H1 (cell line): ENCODE measurements at regions not wholly inside any gene's neighbourhood (a gene's known extent, or its start where the extent isn't known, plus 50 kb on each side); places are given as distances from the start of the nearest gene placed in this dataset.

ENCODE experiments used
- CTCF ChIA-PET: fragments of 300-600 bp; sonication (Branson Sonifier 250); formaldehyde crosslinking; loops from one replicate; lab custom pipeline; 2021; ENCODE audit not compliant: partially characterized antibody; lab: Charles Lee
- POLR2A ChIA-PET: fragments of 300-600 bp; sonication (Branson Sonifier 250); formaldehyde crosslinking; loops from one replicate; lab custom pipeline; 2021; ENCODE audit warnings: inconsistent platforms; ENCODE audit not compliant: partially characterized antibody; lab: Charles Lee
- DNase-seq, 2 experiments: peaks; one replicate each; pipeline versions ENCODE4 v3.0.0 to v3.0.0-alpha.2; 2010 to 2022; ENCODE audit warnings: low spot score in 2 of 2, low read depth in 1 of 2, mixed read lengths in 1 of 2
- FAIRE-seq: peaks from 2 replicates; lab custom pipeline; 2011; peaks lifted over from hg19 to GRCh38; lab: Jason Lieb, UNC
- H2AFZ ChIP-seq: 2 replicates; pipeline ENCODE4 v1.8.1; 2012; ENCODE audit warnings: low read length, inconsistent platforms
- H2AK5ac ChIP-seq: 2 replicates; pipeline ENCODE4 v1.6.1; 2013; ENCODE audit warnings: low read depth, low read length
- H2BK120ac ChIP-seq: replicated peaks from 2 replicates; pipeline ENCODE3; 2013; ENCODE audit warnings: low read depth, low read length, inconsistent platforms
- H2BK12ac ChIP-seq: 2 replicates; pipeline ENCODE4 v1.6.1; 2013; ENCODE audit warnings: low read depth, low read length
- H2BK15ac ChIP-seq: 2 replicates; pipeline ENCODE4 v1.6.1; 2013; ENCODE audit warnings: low read length
- H2BK20ac ChIP-seq: 2 replicates; pipeline ENCODE4 v1.6.1; 2013; ENCODE audit warnings: low read length
- H2BK5ac ChIP-seq: 2 replicates; pipeline ENCODE4 v1.6.1; 2013; ENCODE audit warnings: low read depth, low read length
- H3K14ac ChIP-seq: 2 replicates; pipeline ENCODE4 v1.6.1; 2013; ENCODE audit warnings: inconsistent platforms; ENCODE audit not compliant: insufficient read length
- H3K18ac ChIP-seq: 2 replicates; pipeline ENCODE4 v1.6.1; 2013; ENCODE audit warnings: low read length; ENCODE audit errors: extremely low read depth
- H3K23ac ChIP-seq: 2 replicates; pipeline ENCODE4 v1.6.1; 2013; ENCODE audit warnings: inconsistent platforms; ENCODE audit not compliant: insufficient read length
- H3K23me2 ChIP-seq: 2 replicates; pipeline ENCODE4 v1.6.1; 2013; ENCODE audit warnings: low read depth, low read length
- H3K27ac ChIP-seq: 2 replicates; pipeline ENCODE4 v1.6.1; 2011; ENCODE audit warnings: low read depth, low read length, inconsistent platforms
- H3K27me3 ChIP-seq, 4 experiments: replicated peaks in 1 of 4; 1 replicate in 1 of 4; 2 replicates in 3 of 4; pipeline versions ENCODE4 v1.6.1 to v1.8.1; 2011 to 2013; ENCODE audit warnings: low read length in 3 of 4, mild to moderate bottlenecking in 3 of 4, inconsistent platforms in 2 of 4, mixed read lengths in 2 of 4, moderate library complexity in 1 of 4; ENCODE audit not compliant: control insufficient read depth in 3 of 4, insufficient read depth in 3 of 4; ENCODE audit errors: extremely low read depth in 1 of 4
- H3K36me3 ChIP-seq, 4 experiments: 2 replicates each; pipeline versions ENCODE4 v1.6.1 to v1.8.1; 2011 to 2013; ENCODE audit warnings: mild to moderate bottlenecking in 4 of 4, low read length in 3 of 4, moderate library complexity in 2 of 4, control low read depth in 1 of 4, inconsistent platforms in 1 of 4; ENCODE audit not compliant: insufficient read depth in 4 of 4, control insufficient read depth in 2 of 4
- H3K4ac ChIP-seq: replicated peaks from 2 replicates; pipeline ENCODE3; 2013; ENCODE audit warnings: low read length, low read depth, mixed read lengths, inconsistent platforms; ENCODE audit not compliant: insufficient read length
- H3K4me1 ChIP-seq, 4 experiments: replicated peaks in 1 of 4; 1 replicate in 1 of 4; 2 replicates in 3 of 4; pipeline versions ENCODE4 v1.6.1 to v1.8.1; 2011 to 2013; ENCODE audit warnings: low read length in 3 of 4, inconsistent platforms in 2 of 4, mixed read lengths in 1 of 4; ENCODE audit not compliant: insufficient read depth in 4 of 4, control insufficient read depth in 3 of 4
- H3K4me2 ChIP-seq, 2 experiments: 2 replicates each; pipeline versions ENCODE4 v1.6.1 to v1.8.1; 2011 to 2013; ENCODE audit warnings: low read depth in 2 of 2, low read length in 2 of 2, control low read depth in 1 of 2, inconsistent platforms in 1 of 2, mild to moderate bottlenecking in 1 of 2; ENCODE audit not compliant: insufficient read depth in 1 of 2
- H3K4me3 ChIP-seq, 4 experiments: fragments of 200-600, 300-600 bp in 1 of 4; sonication (generic), shearing (Covaris generic), sonication (Bioruptor Twin) in 1 of 4; 2 replicates each; pipeline versions ENCODE4 v1.5.1 to v1.8.1; 2011 to 2016; ENCODE audit warnings: low read length in 4 of 4, low read depth in 3 of 4, control low read depth in 2 of 4, inconsistent platforms in 2 of 4, mild to moderate bottlenecking in 2 of 4, mixed read lengths in 1 of 4, moderate library complexity in 1 of 4; ENCODE audit not compliant: insufficient read depth in 2 of 4; ENCODE audit errors: extremely low read depth in 1 of 4
- H3K56ac ChIP-seq: replicated peaks from 2 replicates; pipeline ENCODE3; 2013; ENCODE audit warnings: low read depth, mild to moderate bottlenecking, mixed read lengths, low read length, inconsistent platforms; ENCODE audit not compliant: insufficient read length
- H3K79me1 ChIP-seq: 2 replicates; pipeline ENCODE4 v1.6.1; 2013; ENCODE audit warnings: low read depth, low read length, control low read depth
- H3K79me2 ChIP-seq, 2 experiments: 2 replicates each; pipeline versions ENCODE4 v1.6.1 to v1.8.1; 2012 to 2013; ENCODE audit warnings: low read length in 2 of 2, mild to moderate bottlenecking in 2 of 2, inconsistent platforms in 1 of 2; ENCODE audit not compliant: insufficient read depth in 2 of 2, control insufficient read depth in 1 of 2
- H3K9ac ChIP-seq, 4 experiments: replicated peaks in 1 of 4; 1 replicate in 1 of 4; 2 replicates in 3 of 4; pipeline versions ENCODE4 v1.6.1 to v1.8.1; 2011 to 2013; ENCODE audit warnings: low read depth in 3 of 4, low read length in 3 of 4, control low read depth in 2 of 4, mild to moderate bottlenecking in 2 of 4, moderate library complexity in 2 of 4, inconsistent platforms in 1 of 4; ENCODE audit errors: extremely low read depth in 1 of 4
- H3K9me3 ChIP-seq, 2 experiments: 2 replicates each; pipeline versions ENCODE4 v1.6.1 to v1.8.1; 2012 to 2013; ENCODE audit warnings: mild to moderate bottlenecking in 2 of 2, moderate library complexity in 2 of 2, control low read depth in 1 of 2, inconsistent platforms in 1 of 2, low read depth in 1 of 2, low read length in 1 of 2, mixed read lengths in 1 of 2; ENCODE audit not compliant: insufficient read depth in 2 of 2
- H4K20me1 ChIP-seq, 2 experiments: replicated peaks in 1 of 2; 2 replicates each; pipeline versions ENCODE3 to v1.8.1; 2011 to 2013; ENCODE audit warnings: inconsistent platforms in 2 of 2, low read length in 2 of 2, mild to moderate bottlenecking in 1 of 2; ENCODE audit not compliant: insufficient read depth in 2 of 2, control insufficient read depth in 1 of 2
- H4K5ac ChIP-seq: 2 replicates; pipeline ENCODE4 v1.6.1; 2013; ENCODE audit warnings: low read length, low read depth, mixed read lengths, inconsistent platforms; ENCODE audit not compliant: insufficient read length
- H4K8ac ChIP-seq: 2 replicates; pipeline ENCODE4 v1.8.0; 2013; ENCODE audit warnings: mild to moderate bottlenecking, moderate library complexity, low read length, inconsistent platforms; ENCODE audit not compliant: insufficient read depth; ENCODE audit errors: extremely low read depth
- H4K91ac ChIP-seq: replicated peaks from 2 replicates; pipeline ENCODE3; 2013; ENCODE audit warnings: low read length, mixed read lengths, inconsistent platforms; ENCODE audit not compliant: insufficient read length
- BCL11A ChIP-seq, 2 experiments: IDR thresholded peaks; one replicate each; pipeline ENCODE4 v1.6.1; 2011; ENCODE audit warnings: low read depth in 2 of 2, low read length in 2 of 2, mild to moderate bottlenecking in 2 of 2
- CBX5 ChIP-seq: fragments of 300-800, 300-1000 bp; sonication (generic); IDR thresholded peaks from 2 replicates; pipeline ENCODE4 v1.7.1; 2016; ENCODE audit warnings: antibody characterized with exemption, low read length, low read depth
- E2F6 ChIP-seq: IDR thresholded peaks from 2 replicates; pipeline ENCODE4 v1.6.1; 2012; ENCODE audit warnings: inconsistent platforms
- FOSL1 ChIP-seq: IDR thresholded peaks from 2 replicates; pipeline ENCODE4 v1.6.1; 2011; ENCODE audit warnings: mild to moderate bottlenecking, low read depth, low read length, moderate library complexity; ENCODE audit not compliant: insufficient read depth
- NRF1 ChIP-seq: IDR thresholded peaks from 2 replicates; pipeline ENCODE4 v1.6.1; 2011; ENCODE audit warnings: mild to moderate bottlenecking, low read depth, low read length, improper control_type of control experiment
- PHF8 ChIP-seq: fragments of 200-600 bp; sonication (generic); conservative IDR thresholded peaks from 2 replicates; pipeline ENCODE4 v1.7.1; 2012; ENCODE audit warnings: low read depth, mild to moderate bottlenecking, inconsistent platforms, low read length, moderate library complexity
- POLR2A ChIP-seq, 2 experiments: IDR thresholded peaks; 1 replicate in 1 of 2; 2 replicates in 1 of 2; pipeline ENCODE4 v1.6.1; 2011; ENCODE audit warnings: low read depth in 2 of 2, low read length in 2 of 2, mild to moderate bottlenecking in 2 of 2; ENCODE audit errors: control extremely low read depth in 1 of 2
- POLR2AphosphoS5 ChIP-seq: IDR thresholded peaks from 2 replicates; pipeline ENCODE4 v1.6.1; 2011; ENCODE audit warnings: low read depth, low read length
- POU5F1 ChIP-seq: IDR thresholded peaks from 2 replicates; pipeline ENCODE4 v1.6.1; 2011; ENCODE audit warnings: low read depth, mild to moderate bottlenecking, low read length, moderate library complexity
- RAD21 ChIP-seq, 2 experiments: IDR thresholded peaks in 1 of 2; conservative IDR thresholded peaks in 1 of 2; 2 replicates each; pipeline ENCODE4 v1.6.1; 2011; ENCODE audit warnings: low read depth in 2 of 2, low read length in 2 of 2, improper control_type of control experiment in 1 of 2, inconsistent platforms in 1 of 2, mild to moderate bottlenecking in 1 of 2, moderate library complexity in 1 of 2
- RBBP5 ChIP-seq: IDR thresholded peaks from 2 replicates; pipeline ENCODE4 v1.7.1; 2012; ENCODE audit warnings: low read depth, mild to moderate bottlenecking, inconsistent platforms, low read length, moderate library complexity, borderline replicate concordance
- SP2 ChIP-seq: IDR thresholded peaks from 2 replicates; pipeline ENCODE4 v1.6.1; 2012; ENCODE audit warnings: mild to moderate bottlenecking, low read length, inconsistent platforms
- TAF1 ChIP-seq: IDR thresholded peaks from 2 replicates; pipeline ENCODE4 v1.6.1; 2011; ENCODE audit warnings: mild to moderate bottlenecking, low read depth, low read length
- ZNF274 ChIP-seq: IDR thresholded peaks from 2 replicates; pipeline ENCODE4 v1.7.0; 2012; ENCODE audit warnings: low read length, borderline replicate concordance; ENCODE audit errors: extremely low read depth
- WGBS, 2 experiments: shearing (Covaris generic) in 1 of 2; methylation state at CpG; one replicate each; pipeline versions ENCODE4 v1.1.6 to v1.1.7; 2013 to 2015; ENCODE audit warnings: low lambda C conversion rate in 2 of 2, mixed read lengths in 2 of 2, inconsistent platforms in 1 of 2, low coverage in 1 of 2, missing lambda C conversion rate in 1 of 2; ENCODE audit not compliant: insufficient replicate concordance in 2 of 2, insufficient coverage in 1 of 2, insufficient read length in 1 of 2; ENCODE audit errors: extremely low coverage in 1 of 2, missing lambda C conversion rate in 1 of 2; 5-methylcytosine and 5-hydroxymethylcytosine counted together

GRCh38 chr3:64764386-64764929 is 76.7 kb upstream of the ADAMTS9 start:
- Histone ChIP-seq H3K9me3 (no peaks in the 10 kb centered on the region), H3K4me3 (no peak overlapping the region), H3K18ac (no peak overlapping the region), H3K79me2 (no peaks in the 10 kb centered on the region), H3K27ac (no peak overlapping the region), H3K4me2 (no peak overlapping the region), H2AFZ (no peak overlapping the region), H4K91ac (no peak overlapping the region), H3K23me2 (no peaks in the 10 kb centered on the region), H3K14ac (no peak overlapping the region), H3K4ac (no peak overlapping the region), H3K4me1 (peaks cover 0 to 7% (median 1%) of the 10 kb centered on the region in 4 experiments; a peak in 2 of 7 replicates), H3K56ac (no peak overlapping the region), H3K36me3 (no peaks in the 10 kb centered on the region), H2BK20ac (no peak overlapping the region), H2BK5ac (no peak overlapping the region), H2BK120ac (no peak overlapping the region), H3K27me3 (no peaks in the 10 kb centered on the region; a peak in 1 of 7 replicates), H2BK12ac (no peak overlapping the region), H4K5ac (no peak overlapping the region), H2AK5ac (no peak overlapping the region), H3K79me1 (no peaks in the 10 kb centered on the region), H4K20me1 (no peaks in the 10 kb centered on the region), H4K8ac (no peak overlapping the region), H3K9ac (no peak overlapping the region), H2BK15ac (no peak overlapping the region), H3K23ac (no peak overlapping the region)
- POLR2A ChIA-PET: no interaction called here
- no peak for FAIRE-seq
- WGBS, 2 experiments: 73% methylated on average over 6 of the region's 6 CpGs; no CpG with 5 or more reads in 1 of the 2 experiments
- DNase-seq: no peak
- CTCF ChIA-PET: interaction anchor here (0.6 kb wide), 1 partner anchor 263 kb away, joined by 4 read pairs; no protein-coding TSS in a partner anchor
- TF ChIP-seq RBBP5: no peak
- TF ChIP-seq NRF1: no peak
- TF ChIP-seq E2F6: no peak
- no peak for TF ChIP-seq TAF1
- TF ChIP-seq POLR2A (IDR thresholded peaks at IDR 0.05; ENCODE audit: control extremely low read depth in 1 of 2, low read depth in 2 of 2, low read length in 2 of 2): no peak
- TF ChIP-seq ZNF274: no peak
- TF ChIP-seq SP2: no peak
- no peak for TF ChIP-seq BCL11A (IDR thresholded peaks at IDR 0.05; ENCODE audit: low read depth in 2 of 2, low read length in 2 of 2)
- TF ChIP-seq PHF8: no peak
- TF ChIP-seq POU5F1: no peak
- TF ChIP-seq RAD21 (IDR thresholded peaks at IDR 0.05 in 1 of 2, conservative IDR thresholded peaks at IDR 0.05 in 1 of 2; ENCODE audit: low read depth in 2 of 2, low read length in 2 of 2): no peak
- TF ChIP-seq FOSL1: no peak
- no peak for TF ChIP-seq POLR2AphosphoS5
- no peak for TF ChIP-seq CBX5
